Stimulated activated CD4-positive, alpha-beta T cell treated with anti-CD3 and anti-CD28 coated beads, TNF-alpha, amount 100 ng/mL, for 1 hour (primary cell): ENCODE measurements at regions not wholly inside any gene's neighbourhood (a gene's known extent, or its start where the extent isn't known, plus 50 kb on each side); places are given as distances from the start of the nearest gene placed in this dataset.

ENCODE experiments used
- DNase-seq, 3 donors: peaks; one replicate each; pipeline ENCODE4 v3.0.0-alpha.2; 2020; ENCODE audit warnings: low read depth in 3 of 3, low spot score in 1 of 3

DNA sequence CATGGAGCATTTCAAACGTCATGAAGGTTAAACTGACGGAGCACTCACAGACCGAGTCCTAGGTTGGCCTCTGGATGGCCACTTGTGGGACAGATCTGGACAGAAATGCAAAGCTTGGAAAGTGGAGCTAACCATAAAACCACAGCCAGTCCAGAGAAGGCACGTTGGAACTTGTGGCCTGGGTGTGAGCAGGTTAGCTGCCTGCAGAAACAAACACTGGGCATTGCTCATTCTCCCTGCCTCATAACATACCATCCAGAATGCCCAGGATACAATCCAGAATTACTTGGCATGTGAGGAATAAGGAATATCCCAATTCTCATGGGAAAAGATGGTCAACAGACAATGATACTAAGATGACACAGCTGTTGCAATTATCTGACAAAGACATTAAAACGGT, 1005.0 kb downstream of the TBC1D22A start:
- no peak for DNase-seq

DNA sequence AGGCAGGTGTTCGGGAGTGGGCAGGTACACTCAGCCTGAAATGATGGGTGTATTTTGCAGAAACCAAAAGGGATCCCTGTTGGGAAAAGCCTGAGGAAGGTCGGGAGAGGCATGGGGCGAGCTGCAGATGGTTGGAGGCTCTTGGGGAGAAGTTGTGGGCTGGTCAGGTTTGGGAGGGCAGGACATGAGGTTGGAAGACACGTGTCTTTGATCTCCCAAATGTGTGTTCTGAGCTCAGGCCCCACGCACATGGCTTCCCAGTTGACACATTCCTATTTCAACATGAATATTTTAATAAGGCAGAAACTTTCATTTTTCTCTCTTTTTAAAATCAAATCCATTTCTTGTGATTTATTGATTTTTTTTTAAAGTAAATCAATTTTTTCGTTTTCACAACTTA, 1003.3 kb downstream of the TBC1D22A start:
- DNase-seq = no peak

DNA sequence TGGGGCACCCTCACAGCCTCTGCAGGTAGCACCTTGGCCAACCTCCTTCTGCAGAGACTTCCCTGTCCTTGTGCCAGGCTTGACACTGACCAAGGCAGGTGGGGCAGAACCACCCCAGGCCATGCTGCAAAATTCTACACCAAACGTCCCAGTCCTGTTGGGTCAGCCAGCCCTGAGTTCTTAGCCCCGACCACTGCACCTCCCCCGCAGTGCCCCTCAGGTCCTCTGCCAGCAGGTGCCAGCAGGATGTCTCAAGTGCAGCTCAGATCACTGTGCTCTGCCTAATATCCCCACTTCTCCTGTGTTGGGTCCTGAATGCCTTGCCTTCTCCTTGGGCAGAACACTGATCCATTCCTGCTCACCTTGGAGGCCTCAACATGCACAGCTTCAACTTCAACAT, 999.7 kb downstream of the TBC1D22A start:
- no peak for DNase-seq

DNA sequence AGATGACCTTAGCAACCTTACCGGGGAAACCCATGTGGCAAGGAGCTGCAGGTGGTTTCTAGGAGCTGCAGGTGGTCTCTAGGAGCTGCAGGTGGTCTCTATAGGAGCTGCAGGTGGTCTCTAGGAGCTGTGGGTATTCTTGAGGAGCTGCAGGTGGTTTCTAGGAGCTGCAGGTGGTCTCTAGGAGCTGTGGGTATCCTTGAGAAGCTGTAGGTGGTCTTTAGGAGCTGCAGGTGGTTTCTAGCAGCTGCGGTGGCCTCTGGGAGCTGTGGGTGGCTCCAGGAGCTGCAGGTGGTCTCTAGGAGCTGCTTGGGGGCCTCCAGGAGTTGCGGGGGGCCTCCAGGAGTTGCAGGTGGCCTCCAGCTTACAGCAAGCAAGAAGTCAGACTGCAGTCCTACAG, 997.5 kb downstream of the TBC1D22A start:
- DNase-seq = no peak

DNA sequence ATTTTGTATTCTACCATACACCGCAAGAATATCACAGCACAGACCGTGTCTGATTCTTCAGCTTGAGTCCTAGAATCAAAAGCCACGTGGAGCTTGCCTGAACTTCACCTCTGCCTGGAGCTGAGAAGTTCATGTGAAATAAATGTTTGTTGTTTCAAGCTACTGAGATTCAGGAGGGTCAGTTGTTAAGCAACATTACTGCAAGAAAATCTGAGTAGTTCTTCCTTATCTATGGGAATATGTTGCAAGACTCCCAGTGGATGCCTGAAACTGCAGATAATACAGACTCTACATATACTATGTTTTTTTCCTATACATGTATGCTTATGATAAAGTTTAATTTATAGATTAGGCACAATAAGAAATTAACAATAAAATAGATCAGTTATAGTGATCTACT, 995.3 kb downstream of the TBC1D22A start:
- no peak for DNase-seq

DNA sequence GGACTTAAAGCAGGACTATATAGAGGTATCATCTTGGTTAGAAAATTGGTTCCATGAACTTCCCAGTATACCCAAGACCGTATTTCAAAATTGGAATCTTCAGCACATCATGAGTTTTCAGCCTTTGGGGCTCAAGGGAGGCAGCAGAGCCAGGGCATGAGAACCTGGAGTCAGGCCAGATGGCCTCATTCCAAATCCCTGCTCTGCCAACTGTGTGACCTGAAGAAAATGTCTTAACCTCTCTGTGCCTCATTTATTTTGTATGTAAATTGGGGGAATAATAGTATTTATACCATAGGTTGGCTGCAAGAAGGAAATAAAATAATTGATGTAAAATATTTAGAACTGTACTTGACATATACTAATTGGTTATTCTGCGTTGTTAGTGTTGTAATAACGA, 987.6 kb downstream of the TBC1D22A start:
- DNase-seq = no peak

DNA sequence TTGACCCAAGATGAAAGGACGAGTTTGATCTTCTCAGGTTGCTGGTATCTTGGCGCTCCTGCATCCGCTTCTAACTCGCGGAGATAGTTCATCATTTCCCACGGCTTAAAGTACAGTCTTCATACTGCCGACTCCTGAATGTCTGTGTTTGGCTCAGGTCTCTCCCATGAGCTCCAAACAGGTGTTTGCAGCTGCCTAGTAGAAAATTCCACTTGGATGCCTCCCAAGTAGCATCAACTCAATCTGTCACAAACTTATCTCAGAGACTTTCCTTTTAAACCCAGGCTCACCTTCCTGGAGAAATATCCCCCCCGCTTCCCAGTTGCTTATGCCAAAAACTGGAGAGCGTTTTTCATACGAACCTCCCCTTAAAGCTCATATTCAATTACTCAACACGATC, 986.5 kb downstream of the TBC1D22A start:
- no peak for DNase-seq

DNA sequence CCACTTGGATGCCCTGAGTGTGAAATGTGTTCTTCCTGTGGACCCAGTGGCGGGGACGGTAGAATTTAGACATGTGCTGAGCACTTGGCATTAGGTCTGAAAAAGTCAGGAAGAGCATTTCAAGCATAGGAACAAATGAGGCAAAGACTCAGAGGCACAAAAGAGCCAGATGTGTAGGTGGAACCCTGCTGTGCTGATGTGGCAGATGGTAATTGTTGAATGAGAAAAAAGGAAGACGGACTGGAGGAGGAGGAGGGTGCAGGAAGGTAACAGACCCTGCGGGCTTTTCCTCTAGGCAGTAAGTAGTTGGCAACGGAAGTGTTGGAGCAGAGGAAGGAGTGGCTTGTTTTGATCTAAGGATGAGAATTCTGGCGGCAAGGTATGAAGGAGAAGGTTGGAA, 985.8 kb downstream of the TBC1D22A start:
- DNase-seq = no peak

DNA sequence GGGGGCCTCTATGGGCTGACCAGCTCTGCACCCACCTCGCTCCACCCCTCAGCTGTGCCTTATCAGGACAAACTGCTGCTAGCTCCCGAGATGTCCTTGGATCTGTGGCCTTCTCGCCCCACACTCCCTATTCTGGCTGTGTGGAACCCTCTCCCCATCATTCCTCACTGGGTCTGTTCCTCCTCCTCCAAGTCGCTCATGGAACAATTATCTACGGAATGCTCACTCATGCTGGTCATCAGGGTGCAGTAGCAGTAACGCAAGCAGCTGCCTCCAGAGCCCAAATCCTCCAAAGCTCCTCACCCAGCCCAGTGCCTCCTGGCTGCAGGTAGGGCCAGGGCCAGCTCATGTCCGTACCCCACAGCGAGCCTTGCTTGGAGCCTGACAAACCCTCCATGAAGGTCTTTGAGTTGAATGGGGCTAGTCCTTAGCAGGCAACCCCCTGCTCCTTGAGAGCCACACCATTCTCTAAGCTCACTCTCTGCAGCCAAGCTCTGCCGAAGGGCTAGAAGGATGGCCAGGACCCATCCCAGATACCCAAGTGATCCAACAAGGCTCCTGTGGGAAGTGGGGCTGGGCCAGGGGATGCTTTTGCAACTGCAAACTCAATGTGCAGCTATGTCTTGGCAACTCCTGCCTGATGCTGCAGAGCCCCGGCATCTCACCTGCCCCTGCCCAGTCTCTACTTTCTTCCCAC, 977.8 kb downstream of the TBC1D22A start:
- no peak for DNase-seq

DNA sequence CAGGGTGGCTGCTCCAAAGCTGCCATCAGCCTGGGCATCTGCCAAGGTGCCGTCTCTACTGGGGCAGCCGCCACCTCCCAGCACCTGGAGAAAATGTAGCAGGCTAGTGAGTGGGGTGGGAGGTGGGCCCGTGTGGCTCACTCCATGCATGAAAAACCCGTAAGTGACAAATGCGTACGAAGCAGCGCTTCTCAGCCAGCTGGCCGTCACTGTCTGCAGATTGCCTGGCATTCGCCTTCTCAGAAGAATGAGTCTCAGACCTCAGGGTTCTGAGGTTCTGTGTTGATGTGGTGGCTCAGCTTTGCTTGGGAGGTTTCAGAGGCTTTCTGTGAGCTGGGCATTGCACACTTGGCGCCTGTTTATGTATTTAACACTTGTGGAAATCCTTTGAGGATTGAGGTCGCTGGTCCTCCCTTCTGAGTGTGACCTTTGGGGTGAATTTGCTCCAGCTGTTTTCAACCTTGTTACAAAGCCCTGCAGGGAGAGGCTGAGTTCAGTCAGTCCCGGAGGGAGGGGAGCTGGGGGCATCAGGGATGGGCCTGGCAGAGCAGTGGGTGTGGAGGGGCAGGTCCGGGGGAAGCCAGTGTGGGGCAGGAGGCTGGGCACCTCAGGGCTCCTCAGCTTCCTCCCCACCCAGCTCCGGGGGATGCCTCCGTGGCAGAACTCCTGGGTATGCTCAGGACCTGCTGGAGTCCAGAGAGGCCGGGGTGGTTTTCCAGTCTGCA, 977.0 kb downstream of the TBC1D22A start:
- DNase-seq = no peak

DNA sequence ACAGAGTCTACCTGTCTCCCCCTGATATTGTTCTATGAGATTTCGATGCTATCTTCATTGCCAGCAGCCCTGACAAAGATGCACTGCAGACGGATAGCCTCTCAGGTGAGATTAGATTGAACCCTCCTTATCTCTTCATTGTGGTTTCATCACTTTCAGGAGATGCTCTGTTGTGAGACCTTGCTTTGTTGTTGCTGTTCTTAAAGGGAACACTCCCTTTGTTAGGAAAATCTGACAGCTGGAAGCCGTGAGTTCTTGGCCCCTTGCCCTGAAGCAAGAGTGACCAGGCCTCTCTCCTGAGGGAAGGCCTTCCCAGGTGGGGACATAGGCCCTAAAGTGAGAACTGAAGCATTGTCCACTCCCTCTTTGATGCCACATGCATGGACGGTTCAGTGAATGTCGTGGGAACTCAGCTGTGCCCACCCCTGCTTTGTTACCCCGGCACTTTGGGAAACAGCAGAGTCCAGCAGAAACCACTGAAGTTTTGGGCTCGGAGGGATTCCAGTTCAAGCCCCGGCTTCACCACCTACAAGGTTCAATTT, 976.1 kb downstream of the TBC1D22A start:
- DNase-seq = no peak

DNA sequence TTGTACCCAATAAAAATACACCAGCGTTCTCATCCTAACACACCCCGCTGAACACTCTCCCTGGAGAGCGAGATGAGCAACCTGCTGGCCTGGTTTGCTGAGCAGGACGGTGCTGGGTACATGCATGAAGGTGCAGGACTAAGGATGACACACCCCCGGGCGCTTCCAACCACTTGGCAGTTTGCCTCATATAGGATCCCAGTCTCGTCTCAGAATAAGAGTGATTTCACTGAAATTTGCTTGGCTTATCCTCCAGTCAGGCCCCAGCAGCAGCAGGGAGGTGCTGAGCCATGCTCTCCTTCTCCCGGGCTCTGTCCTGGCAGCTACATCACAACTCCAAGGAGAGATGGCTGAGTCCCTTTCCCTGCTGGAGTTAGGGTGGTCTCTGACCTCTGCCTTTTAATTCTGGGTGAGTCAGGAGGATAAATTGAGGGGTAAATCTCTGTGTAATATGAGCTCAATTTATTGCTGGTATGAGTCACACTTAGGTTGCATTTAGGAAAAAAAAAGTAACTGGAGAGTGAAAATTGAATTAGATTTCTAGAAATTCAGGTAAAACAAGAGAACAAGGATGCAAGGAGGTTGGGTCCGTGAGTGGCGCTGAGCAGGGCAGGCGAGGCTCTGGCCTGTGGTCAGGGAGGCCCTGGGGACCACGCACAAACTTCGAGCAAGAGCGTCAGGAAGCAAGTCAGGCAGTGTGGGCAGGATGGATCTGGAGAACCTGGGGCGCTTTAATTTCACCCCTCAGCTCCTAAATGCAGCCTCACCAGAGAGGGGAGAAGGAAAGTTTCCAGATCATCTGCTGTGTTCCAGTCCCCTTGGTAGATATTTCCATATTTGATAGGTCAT, 974.0 kb downstream of the TBC1D22A start:
- no peak for DNase-seq

DNA sequence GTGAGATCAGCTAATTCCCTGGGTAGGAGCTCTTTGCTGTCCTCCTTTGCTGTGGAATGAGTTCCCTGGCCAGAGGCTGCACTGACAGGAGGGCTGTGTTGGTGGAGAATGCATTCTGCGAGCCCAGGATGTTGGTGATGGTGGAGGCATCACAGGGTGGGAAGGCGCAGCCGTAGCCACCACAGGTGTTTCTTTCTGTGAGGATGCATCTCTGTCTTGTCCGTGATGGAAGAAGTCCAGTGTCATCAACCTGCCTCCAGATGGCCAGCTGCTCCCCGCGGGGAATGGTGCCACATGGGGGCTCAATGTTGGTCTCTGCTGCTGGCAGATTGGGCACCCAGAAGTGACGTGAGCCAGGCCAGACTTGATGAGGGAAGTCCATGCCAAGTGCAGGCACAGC, 972.1 kb downstream of the TBC1D22A start:
- no peak for DNase-seq

DNA sequence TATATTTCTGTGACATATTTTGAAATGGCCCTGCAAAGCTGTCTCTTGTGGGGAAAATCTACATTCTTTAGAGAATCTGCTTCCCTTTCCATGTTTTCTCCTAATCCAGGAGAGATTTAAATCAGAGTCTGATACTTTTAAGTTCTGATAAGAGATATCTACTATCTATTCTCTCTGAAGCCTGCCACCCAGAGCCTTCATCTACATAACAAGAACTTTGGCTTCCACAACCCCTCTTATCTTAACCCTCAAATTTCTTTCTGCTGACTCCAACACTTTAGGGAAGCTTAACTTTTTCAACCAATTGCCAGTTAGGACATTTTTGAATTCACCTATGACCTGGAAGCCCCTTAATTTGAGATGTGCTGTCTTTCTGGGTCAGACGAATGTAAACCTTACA, 965.2 kb downstream of the TBC1D22A start:
- no peak for DNase-seq

DNA sequence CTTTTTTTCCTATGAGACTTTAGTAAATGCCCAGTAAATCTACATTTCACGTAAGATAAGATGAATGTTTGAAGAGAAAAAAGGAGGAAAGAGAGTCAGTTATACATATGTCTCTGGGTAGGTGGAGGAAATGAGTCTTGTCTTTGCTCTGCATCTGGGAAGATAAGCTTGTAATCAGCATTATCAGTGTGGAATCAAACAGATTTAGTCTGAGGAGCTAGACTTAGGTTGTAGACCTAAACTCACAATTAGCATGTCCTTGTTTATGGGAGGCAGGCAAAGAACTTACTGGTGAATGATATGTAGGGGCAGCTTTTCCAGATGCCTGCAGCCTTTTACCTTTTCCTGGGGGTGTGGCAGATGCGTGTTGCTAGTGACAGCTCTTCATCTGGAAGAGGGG, 962.3 kb downstream of the TBC1D22A start:
- no peak for DNase-seq

DNA sequence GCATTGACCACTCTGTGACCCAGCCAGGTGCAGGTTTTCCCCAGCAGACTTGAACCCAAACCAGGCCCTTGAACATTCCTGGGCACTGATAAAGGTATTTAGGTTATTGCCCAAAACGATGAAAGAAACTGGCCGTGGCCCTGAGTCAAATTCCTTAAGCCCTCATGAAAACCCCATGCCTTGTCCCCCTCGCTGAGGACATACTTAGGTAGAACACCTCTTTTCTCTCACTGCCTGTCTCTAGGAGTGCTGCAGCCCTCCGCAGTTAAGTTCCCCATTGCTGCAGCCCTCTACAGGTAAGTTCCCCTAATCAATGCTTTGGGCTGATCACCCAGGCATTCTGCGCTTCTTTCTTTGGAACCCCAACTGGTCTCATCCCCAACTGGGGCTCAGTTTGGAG, 961.6 kb downstream of the TBC1D22A start:
- DNase-seq = no peak

DNA sequence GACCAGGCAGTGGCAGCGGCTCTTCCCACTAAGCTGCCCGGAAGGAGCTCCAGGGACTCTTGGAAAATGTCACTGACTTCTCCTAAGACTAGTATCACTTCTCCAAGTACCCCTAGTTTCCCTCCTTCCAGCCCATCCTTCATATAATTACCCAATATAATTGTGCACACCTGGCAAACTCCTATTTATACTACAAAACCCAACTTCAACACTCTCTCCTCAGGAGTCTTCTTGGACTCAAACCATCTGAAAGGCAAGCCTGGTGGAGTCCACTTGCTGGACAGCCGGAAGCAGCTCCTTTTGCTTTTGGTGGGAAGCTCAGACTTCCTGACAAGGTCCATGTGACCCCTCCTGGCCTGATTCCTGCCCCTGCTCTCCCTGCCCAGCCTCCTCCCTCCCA, 955.9 kb downstream of the TBC1D22A start:
- no peak for DNase-seq

DNA sequence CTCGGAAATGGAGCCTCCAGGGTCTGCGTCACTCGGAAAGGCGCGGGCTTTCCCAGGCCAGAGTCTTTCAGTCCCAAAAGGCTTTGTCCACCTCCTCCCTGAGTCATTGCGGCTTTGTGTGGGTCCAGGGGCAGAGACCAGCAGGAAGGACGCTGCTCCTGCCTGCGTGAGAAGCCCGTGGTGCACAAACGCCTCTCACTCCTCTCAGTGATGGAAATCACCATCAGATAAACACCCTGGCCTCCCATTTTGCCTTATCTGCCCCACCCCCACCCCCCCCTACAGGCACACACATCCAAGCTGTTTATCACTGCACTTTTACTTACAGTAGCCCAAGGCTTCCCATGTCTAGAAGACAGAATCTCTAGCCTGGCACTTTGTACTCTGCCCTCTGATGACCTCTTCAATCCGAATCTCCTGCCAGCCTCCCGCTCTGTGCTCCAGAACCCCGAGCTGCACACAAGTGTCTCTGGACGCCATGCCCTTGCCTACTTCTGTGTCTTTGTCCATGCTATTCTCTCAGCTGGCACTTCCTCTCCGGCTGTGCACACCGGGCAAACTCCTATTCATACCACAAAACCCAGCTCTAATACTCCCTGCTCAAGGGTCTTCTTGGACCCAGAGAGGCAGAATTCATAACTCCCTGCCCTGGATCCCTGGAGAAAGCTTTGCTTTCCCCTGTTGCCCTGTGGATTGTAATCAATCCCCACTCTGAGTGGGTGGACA, 954.6 kb downstream of the TBC1D22A start:
- DNase-seq = no peak

DNA sequence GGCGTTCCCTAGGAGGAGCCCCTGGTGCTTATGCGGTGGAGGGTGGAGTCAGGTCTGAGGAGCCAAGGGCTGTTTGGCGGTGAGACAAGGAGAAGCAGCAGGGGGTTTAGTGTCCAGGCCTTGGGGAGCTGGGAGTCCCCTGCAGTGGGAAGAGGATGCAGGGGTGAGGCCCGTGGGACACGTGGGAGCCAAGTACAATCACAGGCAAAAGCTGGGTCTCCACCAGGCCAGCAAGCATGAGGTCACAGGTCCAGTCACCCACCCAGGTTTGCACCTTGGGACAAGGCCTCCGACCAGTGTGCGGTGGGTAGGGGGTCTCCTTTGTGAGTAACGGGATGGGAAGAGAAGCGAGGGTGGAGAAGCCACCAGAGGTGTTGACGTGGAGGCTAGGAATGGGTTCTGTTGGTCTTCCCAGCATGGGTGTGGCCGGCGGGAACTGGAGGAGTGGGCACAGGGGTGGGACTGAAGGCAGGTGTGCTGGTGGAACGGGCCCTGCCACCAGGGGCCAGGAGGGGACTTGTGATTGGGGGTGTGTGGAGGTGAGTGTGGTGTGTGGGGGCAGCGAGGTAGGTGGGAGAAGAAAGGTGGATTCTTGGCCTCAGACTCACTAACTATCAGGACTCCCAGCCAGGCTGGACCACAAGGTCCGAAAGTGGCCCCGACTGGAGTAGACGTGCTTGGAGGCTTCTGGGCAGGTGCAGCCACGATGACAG, 953.6 kb downstream of the TBC1D22A start:
- DNase-seq = no peak

DNA sequence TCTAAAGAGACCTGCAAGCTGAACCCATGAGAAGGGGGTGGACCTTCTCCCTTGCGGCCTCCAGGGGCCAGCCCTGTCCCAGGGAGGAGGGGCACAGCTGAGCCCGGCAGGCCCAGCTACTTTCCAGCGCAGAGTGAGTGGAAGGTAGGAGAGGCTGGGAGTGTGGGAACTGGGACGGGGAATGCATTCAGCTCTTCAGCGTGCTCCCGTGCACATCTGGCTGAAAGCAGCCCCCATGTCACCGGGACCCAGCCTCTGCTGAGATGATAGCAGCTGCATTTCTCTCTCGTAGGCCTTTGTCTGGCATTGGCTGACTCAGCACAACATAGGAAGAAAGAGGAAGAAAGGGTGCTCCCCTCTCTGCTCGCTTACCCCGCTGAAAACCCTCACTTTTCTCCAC, 951.5 kb downstream of the TBC1D22A start:
- no peak for DNase-seq

DNA sequence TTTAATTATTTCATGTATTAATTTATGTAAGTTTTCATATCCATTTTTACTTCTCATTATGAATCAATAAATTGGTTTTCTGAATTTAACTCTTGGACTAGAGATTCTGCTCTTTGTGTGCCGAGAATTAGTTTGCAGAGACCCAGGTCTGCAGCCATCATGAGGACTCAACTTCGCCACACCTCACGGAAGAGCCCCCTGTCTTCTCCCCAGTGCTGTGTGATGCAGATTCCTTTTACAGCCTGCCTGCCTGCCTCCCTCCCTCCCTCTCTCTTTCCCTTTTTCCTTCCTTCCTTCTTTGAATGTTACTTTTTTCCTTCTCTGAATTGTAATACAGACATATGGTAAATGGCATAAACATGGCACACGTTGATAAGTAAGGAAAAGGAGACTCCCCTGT, 947.7 kb downstream of the TBC1D22A start:
- DNase-seq = no peak
